Osteoblast (primary cell): ENCODE measurements at regions not wholly inside any gene's neighbourhood (a gene's known extent, or its start where the extent isn't known, plus 50 kb on each side); places are given as distances from the start of the nearest gene placed in this dataset.

ENCODE experiments used
- DNase-seq: peaks from one replicate; pipeline ENCODE4 v3.0.0; 2011; ENCODE audit warnings: low spot score, mixed read lengths; ENCODE audit not compliant: insufficient read length; ENCODE audit errors: missing footprints
- H2AFZ ChIP-seq: 2 replicates; pipeline ENCODE4 v1.6.0; 2011; ENCODE audit warnings: mild to moderate bottlenecking, low read length
- H3K27ac ChIP-seq: 2 replicates; pipeline ENCODE4 v1.5.1; 2011; ENCODE audit warnings: mild to moderate bottlenecking, low read depth, low read length, moderate library complexity
- H3K27me3 ChIP-seq: 2 replicates; pipeline ENCODE4 v1.6.0; 2012; ENCODE audit warnings: mild to moderate bottlenecking, control low read depth, inconsistent platforms, low read length, moderate library complexity; ENCODE audit not compliant: insufficient read depth
- H3K36me3 ChIP-seq: 2 replicates; pipeline ENCODE4 v1.5.1; 2011; ENCODE audit warnings: mild to moderate bottlenecking, low read length, control low read depth, moderate library complexity; ENCODE audit not compliant: insufficient read depth
- H3K4me1 ChIP-seq: 2 replicates; pipeline ENCODE4 v1.5.1; 2011; ENCODE audit warnings: mild to moderate bottlenecking, low read length, control low read depth, moderate library complexity; ENCODE audit not compliant: insufficient read depth
- H3K4me2 ChIP-seq: 2 replicates; pipeline ENCODE4 v1.6.0; 2011; ENCODE audit warnings: mild to moderate bottlenecking, low read length; ENCODE audit not compliant: insufficient read depth
- H3K4me3 ChIP-seq: fragments of 200-600 bp; sonication (generic); 3 replicates; pipeline ENCODE4 v1.5.1; 2012; ENCODE audit warnings: mild to moderate bottlenecking, low read length, inconsistent platforms; ENCODE audit not compliant: insufficient read depth
- H3K79me2 ChIP-seq: 2 replicates; pipeline ENCODE4 v1.6.0; 2012; ENCODE audit warnings: mild to moderate bottlenecking, low read length, control low read depth, inconsistent platforms; ENCODE audit not compliant: insufficient read depth
- H3K9me3 ChIP-seq: 2 replicates; pipeline ENCODE4 v1.5.1; 2011; ENCODE audit warnings: low read depth, low read length, control low read depth
- H4K20me1 ChIP-seq: 2 replicates; pipeline ENCODE4 v1.6.0; 2012; ENCODE audit warnings: mild to moderate bottlenecking, low read length, control low read depth; ENCODE audit not compliant: insufficient read depth
- CTCF ChIP-seq: IDR thresholded peaks from 2 replicates; pipeline ENCODE4 v1.5.1; 2011; ENCODE audit warnings: mild to moderate bottlenecking, low read depth, low read length, moderate library complexity; ENCODE audit errors: extremely low read depth

GRCh38 chr7:41869596-41869995 is 166.7 kb upstream of the INHBA start:
- no peaks in the 10 kb centered on the region for H3K27me3 ChIP-seq
- H3K4me3 ChIP-seq = no peak overlapping the region
- no peak for DNase-seq
- peak overlapping the region; percentile 92 for H3K27ac ChIP-seq
- H3K36me3 ChIP-seq = no peaks in the 10 kb centered on the region
- peak overlapping the region; percentile 55 for H3K4me2 ChIP-seq
- TF ChIP-seq CTCF = no peak
- peak overlapping the region; percentile 73 for H2AFZ ChIP-seq
- no peaks in the 10 kb centered on the region for H3K79me2 ChIP-seq
- H4K20me1 ChIP-seq = no peaks in the 10 kb centered on the region
- H3K9me3 ChIP-seq = peaks cover 2% of the 10 kb centered on the region
- H3K4me1 ChIP-seq = peaks cover 62% of the 10 kb centered on the region

- DNase-seq = no peak
- Histone ChIP-seq H3K27me3 (no peaks in the 10 kb centered on the region), H3K4me2 (peak overlapping the region; percentile 55), H3K4me3 (no peak overlapping the region), H3K27ac (peak overlapping the region; percentile 92), H3K36me3 (no peaks in the 10 kb centered on the region), H3K4me1 (peaks cover 56% of the 10 kb centered on the region), H2AFZ (no peak overlapping the region), H3K9me3 (peaks cover 2% of the 10 kb centered on the region), H3K79me2 (no peaks in the 10 kb centered on the region), H4K20me1 (no peaks in the 10 kb centered on the region)
- no peak for TF ChIP-seq CTCF
Observed at GRCh38 chr7:41869091-41869490, 166.2 kb upstream of the INHBA start.

- Histone ChIP-seq H3K4me3 (no peak overlapping the region), H3K27ac (peak overlapping the region; percentile 92), H3K9me3 (peaks cover 2% of the 10 kb centered on the region), H3K79me2 (no peaks in the 10 kb centered on the region), H4K20me1 (no peaks in the 10 kb centered on the region), H3K36me3 (no peaks in the 10 kb centered on the region), H3K27me3 (no peaks in the 10 kb centered on the region), H2AFZ (no peak overlapping the region), H3K4me2 (peak overlapping the region; percentile 8), H3K4me1 (peaks cover 43% of the 10 kb centered on the region)
- no peak for DNase-seq
- no peak for TF ChIP-seq CTCF
Observed at GRCh38 chr7:41867639-41868280, 164.9 kb upstream of the INHBA start.

GRCh38 chr7:41862261-41862660 is 159.4 kb upstream of the INHBA start:
- TF ChIP-seq CTCF = no peak
- H3K27ac ChIP-seq = no peak overlapping the region

More at GRCh38 chr7:41862261-41862660, 159.4 kb upstream of the INHBA start:
- Histone ChIP-seq H2AFZ (no peak overlapping the region), H3K79me2 (no peaks in the 10 kb centered on the region), H3K4me2 (no peak overlapping the region), H3K36me3 (no peaks in the 10 kb centered on the region), H4K20me1 (no peaks in the 10 kb centered on the region), H3K4me1 (peaks cover 17% of the 10 kb centered on the region), H3K4me3 (no peak overlapping the region), H3K9me3 (peaks cover 2% of the 10 kb centered on the region), H3K27me3 (no peaks in the 10 kb centered on the region)
- DNase-seq = no peak
